Nephron progenitor cell (in vitro differentiated cells): ENCODE measurements at regions not wholly inside any gene's neighbourhood (a gene's known extent, or its start where the extent isn't known, plus 50 kb on each side); places are given as distances from the start of the nearest gene placed in this dataset.

Experiments used
- DNase-seq: peaks from one replicate; pipeline ENCODE4 v3.0.0; 2021
- H3K27ac Mint-ChIP-seq: 2 replicates; pipeline ENCODE4 v1.8.0; 2021; ENCODE audit warnings: mild to moderate bottlenecking, moderate library complexity, mixed read lengths
- H3K27me3 Mint-ChIP-seq: 2 replicates; pipeline ENCODE4 v1.8.0; 2021; ENCODE audit warnings: mild to moderate bottlenecking, low read depth, mixed read lengths; ENCODE audit not compliant: poor library complexity
- H3K36me3 Mint-ChIP-seq: 2 replicates; pipeline ENCODE4 v1.8.0; 2021; ENCODE audit warnings: low read depth, mixed read lengths
- H3K4me1 Mint-ChIP-seq: 2 replicates; pipeline ENCODE4 v1.8.0; 2021; ENCODE audit warnings: mixed read lengths
- H3K4me3 Mint-ChIP-seq: 2 replicates; pipeline ENCODE4 v1.8.0; 2021; ENCODE audit warnings: mild to moderate bottlenecking, moderate library complexity, mixed read lengths
- H3K9me3 Mint-ChIP-seq: 2 replicates; pipeline ENCODE4 v1.8.0; 2021; ENCODE audit warnings: mild to moderate bottlenecking, moderate library complexity, mixed read lengths
- TF ChIP-seq, protein P1 (sequence below): fragments of 200-600 bp; sonication (generic); IDR thresholded peaks from 2 replicates; pipeline ENCODE4 v1.5.0; 2021; ENCODE audit warnings: antibody characterized with exemption

DNA sequence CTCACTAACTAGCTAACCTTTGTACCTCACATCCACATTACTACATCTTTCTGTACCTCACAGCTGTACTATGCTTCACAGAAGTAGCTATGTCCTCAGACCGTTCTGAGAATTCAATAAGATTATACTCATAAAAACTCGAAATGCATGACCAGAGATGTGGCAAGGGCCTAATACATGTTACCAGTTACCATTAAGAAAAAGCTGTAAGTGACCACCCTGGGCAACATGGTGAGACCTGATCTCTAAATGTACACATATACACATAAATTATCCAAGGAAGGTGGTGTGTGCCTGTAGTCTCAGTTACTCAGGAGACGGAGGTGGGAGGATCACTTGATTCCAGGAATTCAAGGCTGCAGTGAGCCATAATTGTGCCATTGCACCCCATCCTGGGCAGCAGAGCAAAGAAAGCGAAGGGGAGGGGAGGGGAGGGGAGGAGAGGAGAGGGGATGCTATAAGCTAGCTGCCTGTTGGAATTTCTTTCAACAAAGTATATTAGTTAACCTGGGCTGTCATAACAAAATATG is 482.6 kb upstream of the ZNF717 start:
- TF ChIP-seq, protein P1, sequence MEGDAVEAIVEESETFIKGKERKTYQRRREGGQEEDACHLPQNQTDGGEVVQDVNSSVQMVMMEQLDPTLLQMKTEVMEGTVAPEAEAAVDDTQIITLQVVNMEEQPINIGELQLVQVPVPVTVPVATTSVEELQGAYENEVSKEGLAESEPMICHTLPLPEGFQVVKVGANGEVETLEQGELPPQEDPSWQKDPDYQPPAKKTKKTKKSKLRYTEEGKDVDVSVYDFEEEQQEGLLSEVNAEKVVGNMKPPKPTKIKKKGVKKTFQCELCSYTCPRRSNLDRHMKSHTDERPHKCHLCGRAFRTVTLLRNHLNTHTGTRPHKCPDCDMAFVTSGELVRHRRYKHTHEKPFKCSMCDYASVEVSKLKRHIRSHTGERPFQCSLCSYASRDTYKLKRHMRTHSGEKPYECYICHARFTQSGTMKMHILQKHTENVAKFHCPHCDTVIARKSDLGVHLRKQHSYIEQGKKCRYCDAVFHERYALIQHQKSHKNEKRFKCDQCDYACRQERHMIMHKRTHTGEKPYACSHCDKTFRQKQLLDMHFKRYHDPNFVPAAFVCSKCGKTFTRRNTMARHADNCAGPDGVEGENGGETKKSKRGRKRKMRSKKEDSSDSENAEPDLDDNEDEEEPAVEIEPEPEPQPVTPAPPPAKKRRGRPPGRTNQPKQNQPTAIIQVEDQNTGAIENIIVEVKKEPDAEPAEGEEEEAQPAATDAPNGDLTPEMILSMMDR = no peak
- Mint-ChIP-seq H3K36me3 (no peaks in the 10 kb centered on the region), H3K27me3 (no peaks in the 10 kb centered on the region), H3K9me3 (no peaks in the 10 kb centered on the region), H3K4me1 (no peaks in the 10 kb centered on the region), H3K4me3 (no peak overlapping the region), H3K27ac (no peak overlapping the region)
- DNase-seq = peak; percentile 3

DNA sequence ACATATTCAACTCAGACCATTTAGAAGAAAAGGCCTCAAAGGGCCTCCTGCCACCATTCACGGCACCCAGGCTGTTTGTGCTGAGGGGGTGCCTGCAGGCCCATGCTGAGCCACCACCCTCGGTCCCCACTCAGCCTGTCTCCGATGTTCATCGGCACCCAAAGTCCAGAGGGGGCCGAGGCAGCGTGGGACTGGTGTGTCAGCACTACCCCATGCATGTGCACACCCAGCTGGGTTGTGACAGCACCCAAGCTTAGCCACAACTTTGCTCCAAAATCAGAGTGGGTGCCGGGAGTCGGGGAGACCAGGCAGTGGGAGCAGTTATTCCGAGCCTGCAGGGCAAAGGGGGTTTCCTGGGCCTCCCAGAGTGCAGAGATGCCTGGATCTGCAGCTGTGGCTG is 508.5 kb upstream of the ZNF717 start:
- Mint-ChIP-seq H3K4me3 (no peak overlapping the region), H3K27me3 (peaks cover 4% of the 10 kb centered on the region), H3K27ac (no peak overlapping the region), H3K9me3 (no peaks in the 10 kb centered on the region), H3K4me1 (no peaks in the 10 kb centered on the region), H3K36me3 (no peaks in the 10 kb centered on the region)
- TF ChIP-seq, protein P1 = no peak
- DNase-seq = no peak

DNA sequence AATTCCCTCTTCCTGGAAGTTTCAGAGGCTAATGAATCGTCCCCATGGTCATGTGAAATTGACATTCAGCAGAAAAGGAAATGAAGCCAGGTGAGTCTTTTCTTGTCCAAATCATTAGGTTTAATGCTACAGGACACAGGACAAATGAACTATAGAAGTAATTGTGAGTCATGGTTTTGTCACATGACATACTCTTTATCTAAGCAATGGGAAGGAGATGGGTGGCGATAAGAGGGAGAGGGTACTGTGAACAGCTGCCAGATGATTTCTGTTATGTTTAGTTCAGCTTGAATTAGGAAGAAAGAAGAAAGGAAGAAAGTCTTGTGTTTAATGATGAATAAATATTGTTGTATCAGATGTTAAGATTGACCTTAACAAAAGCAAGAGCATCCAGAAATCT is 515.4 kb upstream of the ZNF717 start:
- no peaks in the 10 kb centered on the region for H3K27me3 Mint-ChIP-seq
- no peaks in the 10 kb centered on the region for H3K36me3 Mint-ChIP-seq
- no peak for DNase-seq
- H3K9me3 Mint-ChIP-seq = no peaks in the 10 kb centered on the region
- TF ChIP-seq, protein P1 = no peak
- no peak overlapping the region for H3K27ac Mint-ChIP-seq
- no peaks in the 10 kb centered on the region for H3K4me1 Mint-ChIP-seq
- no peak overlapping the region for H3K4me3 Mint-ChIP-seq

DNA sequence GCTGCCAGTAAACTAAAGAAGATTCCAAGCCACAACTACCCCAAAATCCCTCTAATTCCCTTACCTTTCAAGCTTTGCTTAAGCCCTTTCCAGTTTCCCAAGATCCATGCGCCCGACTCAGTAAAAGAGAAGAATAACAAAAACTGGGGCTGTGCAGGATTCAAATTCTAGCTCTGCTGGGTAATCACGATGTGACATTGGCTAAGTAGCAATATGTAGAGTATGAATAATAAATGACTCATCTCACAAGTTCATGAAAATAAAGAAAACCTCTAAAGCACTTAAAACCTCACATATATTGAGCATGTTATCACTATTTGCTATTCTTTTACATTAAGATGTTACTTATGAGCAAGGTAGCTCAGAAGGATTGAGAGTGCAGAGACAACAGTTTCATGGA is 522.2 kb upstream of the ZNF717 start:
- no peaks in the 10 kb centered on the region for H3K36me3 Mint-ChIP-seq

DNA sequence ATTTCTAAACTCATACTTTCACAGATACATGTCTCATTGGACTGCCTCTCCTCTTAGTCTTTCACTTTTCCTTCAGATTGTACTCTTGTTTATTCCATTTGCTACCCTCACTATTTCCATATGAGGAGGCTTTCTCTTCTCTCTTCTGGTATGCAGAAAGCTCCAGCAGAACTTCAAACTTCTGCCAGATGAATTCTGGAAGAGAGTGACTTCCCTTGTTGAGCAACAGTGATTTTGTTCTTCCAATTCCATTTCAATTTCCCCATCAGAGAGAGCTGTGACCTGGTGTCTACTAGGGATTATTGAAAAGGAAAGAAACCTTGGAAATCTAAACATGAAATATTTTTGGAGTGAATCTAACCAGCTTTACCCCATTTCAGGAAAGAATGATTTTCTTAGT is 523.2 kb upstream of the ZNF717 start:
- TF ChIP-seq, protein P1 = no peak
- Mint-ChIP-seq H3K4me1 (no peaks in the 10 kb centered on the region), H3K36me3 (no peaks in the 10 kb centered on the region), H3K4me3 (no peak overlapping the region), H3K27me3 (no peaks in the 10 kb centered on the region), H3K9me3 (no peaks in the 10 kb centered on the region), H3K27ac (no peak overlapping the region)
- DNase-seq = no peak

More for the DNA sequence above, 522.2 kb upstream of the ZNF717 start:
- H3K4me1 Mint-ChIP-seq = no peaks in the 10 kb centered on the region
- no peaks in the 10 kb centered on the region for H3K9me3 Mint-ChIP-seq
- H3K27me3 Mint-ChIP-seq = no peaks in the 10 kb centered on the region
- no peak overlapping the region for H3K4me3 Mint-ChIP-seq
- H3K27ac Mint-ChIP-seq = no peak overlapping the region
- DNase-seq = no peak
- TF ChIP-seq, protein P1 = no peak

DNA sequence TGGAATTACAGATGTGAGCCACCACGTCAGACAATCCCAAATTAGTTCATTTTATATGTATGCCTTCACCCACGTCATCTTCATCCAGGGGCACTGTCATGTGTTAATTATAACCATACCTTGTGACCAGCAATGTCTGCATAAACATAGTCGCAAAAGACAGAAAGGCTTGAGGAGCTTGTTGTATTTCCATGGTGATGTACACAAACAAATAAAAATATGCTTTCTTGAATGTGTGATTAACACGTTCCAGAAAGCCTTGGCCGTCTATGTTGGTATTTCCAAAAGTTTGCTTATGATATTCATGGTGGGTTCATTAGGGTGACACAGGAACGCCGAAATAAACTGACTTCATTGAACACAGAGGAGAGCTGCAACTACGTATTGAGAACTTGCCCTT is 524.7 kb upstream of the ZNF717 start:
- TF ChIP-seq, protein P1 = no peak
- Mint-ChIP-seq H3K4me1 (no peaks in the 10 kb centered on the region), H3K27me3 (no peaks in the 10 kb centered on the region), H3K36me3 (no peaks in the 10 kb centered on the region), H3K4me3 (no peak overlapping the region), H3K27ac (no peak overlapping the region), H3K9me3 (no peaks in the 10 kb centered on the region)
- no peak for DNase-seq
